Astrocyte of the hippocampus (primary cell): ENCODE measurements at regions not wholly inside any gene's neighbourhood (a gene's known extent, or its start where the extent isn't known, plus 50 kb on each side); places are given as distances from the start of the nearest gene placed in this dataset.
A peak's percentile ranks its signal among the peaks of the same experiment; 100 is the strongest.

Experiments
- DNase-seq: peaks from one replicate; pipeline ENCODE4 v3.0.0; 2011; ENCODE audit warnings: low read depth, low spot score

- DNase-seq, result no peak
Observed at GRCh38 chr1:103348136-103348535, 177.4 kb upstream of the RNPC3 start.

- DNase-seq, result no peak
Observed at GRCh38 chr1:103344930-103345329, 180.6 kb upstream of the RNPC3 start.

DNA sequence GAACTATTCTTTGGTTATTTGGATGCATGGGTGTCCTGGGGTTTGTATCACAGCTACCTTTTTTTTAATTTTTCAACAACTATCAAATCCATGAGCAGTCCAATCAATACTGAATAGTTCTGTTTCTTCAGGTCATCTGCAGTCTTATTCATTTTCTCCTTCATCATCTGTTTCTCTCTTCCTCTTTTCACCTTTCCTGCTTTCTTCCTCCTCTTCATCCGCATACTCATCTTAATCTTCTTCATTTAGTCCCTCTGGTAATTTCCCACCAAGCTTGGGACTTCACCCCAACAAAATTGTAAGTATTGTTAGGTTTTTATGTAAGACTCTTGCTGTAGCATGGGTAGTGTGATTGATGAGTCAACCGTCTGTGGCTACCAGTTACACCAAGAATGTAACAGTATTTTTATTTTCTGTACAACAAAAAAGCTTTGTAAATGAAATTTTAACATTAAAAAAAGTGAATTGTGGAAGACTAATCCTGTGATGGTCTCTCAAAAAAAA lies 184.1 kb upstream of the RNPC3 start:
- DNase-seq, result peak; percentile 16

DNA sequence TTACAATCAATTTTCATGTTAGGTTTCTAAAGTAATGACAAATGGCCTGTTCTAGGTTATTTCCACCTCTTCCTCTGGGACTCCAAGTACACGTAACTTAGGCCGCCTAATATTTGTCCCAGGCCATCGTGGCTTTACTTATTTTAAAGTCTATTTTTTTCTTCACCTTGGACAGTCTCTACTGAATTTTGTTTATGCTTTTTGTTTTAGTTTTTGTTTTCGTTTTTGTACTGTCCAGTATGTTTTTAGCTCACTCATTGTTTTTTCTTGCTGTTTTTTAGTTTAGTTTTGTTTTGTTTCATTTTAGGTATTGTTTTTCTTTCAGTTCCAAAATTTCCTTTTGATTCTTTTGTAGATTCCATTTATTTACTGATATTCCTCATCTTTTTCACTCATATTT lies 187.7 kb upstream of the RNPC3 start:
- no peak for DNase-seq

- no peak for DNase-seq
Observed at GRCh38 chr1:103336408-103336807, 189.1 kb upstream of the RNPC3 start.

DNA sequence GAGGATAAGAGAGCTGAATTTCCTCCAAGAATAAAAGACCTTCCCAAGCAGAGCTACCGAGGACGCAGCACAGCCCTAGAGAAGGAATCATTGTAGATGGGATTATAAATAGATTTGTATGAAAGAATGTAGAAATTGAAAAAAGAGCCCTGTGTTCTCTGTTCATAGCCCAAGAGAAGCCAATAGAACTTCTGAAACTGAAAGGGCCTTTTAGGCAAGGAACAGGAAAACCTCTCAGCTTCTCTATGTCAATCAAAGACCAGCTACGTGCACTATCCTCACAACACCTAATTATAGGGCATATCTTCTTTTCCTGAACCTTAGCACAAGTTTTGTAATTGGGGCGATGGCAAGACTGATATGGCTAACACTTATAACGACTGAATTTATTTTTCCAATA lies 192.4 kb upstream of the RNPC3 start:
- DNase-seq, result no peak

DNA sequence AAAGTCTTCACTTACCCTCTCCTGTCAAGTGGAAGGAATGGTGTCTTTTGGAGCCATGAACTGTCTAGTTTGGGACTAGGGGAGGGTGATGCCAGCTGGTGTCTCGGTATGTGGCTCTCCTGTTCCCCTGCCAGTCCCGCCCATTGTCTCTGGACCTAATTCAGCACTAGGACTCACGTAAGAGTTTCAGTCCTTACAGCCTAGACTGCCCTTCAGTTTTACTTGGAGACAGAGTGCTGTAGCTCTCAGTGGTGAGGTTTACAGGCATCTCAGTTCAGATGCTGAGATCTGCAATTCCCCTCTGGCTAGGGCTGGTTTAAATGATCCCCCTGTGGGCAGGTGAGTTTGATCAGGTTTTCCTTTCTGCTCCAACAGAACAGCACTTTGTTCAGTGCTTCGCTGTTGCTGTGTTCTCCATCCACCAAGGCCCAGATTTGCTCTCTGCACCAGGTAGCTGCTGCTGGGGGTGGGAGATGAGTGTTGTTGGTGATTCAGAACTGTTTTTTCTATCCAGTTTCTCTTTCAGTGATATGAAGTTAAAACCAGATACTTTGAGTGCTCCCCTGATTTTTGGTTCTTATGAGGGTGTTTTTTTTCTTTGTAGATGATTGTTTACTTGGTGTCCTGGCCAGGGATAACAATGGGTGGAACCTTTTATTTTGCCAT lies 198.3 kb upstream of the RNPC3 start:
- no peak for DNase-seq

DNA sequence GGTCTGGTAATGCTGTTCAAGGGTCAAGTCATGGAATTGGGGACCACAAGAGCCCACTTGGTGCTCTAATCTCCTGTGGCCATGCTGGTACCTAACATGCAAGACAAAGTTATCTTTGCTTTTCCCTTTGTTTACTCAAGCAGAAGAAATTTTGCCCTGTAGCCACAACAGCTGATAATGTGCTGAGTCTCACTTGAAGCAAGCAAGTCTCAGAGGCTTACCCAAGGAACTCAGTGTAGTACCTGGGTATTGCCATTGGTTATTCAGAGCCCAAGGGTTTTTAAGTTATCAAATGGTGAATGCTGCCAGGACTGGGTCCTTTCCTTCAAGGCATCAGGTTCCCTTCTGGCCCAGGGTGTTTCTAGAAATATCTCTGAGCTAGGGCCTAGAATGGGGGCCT lies 198.9 kb upstream of the RNPC3 start:
- DNase-seq, result peak; percentile 26

- no peak for DNase-seq
Observed at GRCh38 chr1:103309786-103310185, 201.5 kb upstream of the COL11A1 start.

DNA sequence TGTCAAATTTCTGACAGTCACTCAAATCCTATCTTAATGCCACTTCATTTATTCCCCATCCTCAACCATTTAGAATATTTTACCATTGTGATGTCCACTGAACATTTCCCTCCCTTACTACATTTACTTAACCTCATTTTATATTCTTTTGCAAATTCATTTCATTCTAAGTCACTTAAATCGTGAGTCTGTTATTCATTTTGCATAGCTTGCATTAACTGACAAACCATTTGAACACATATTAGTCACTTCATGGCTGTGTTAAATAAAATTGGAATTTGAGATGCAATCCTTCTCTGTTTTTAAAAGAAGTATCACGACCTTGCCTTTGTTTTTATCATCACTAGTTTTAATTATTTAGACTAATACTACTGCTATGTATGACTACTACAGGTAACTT lies 199.4 kb upstream of the COL11A1 start:
- no peak for DNase-seq

GRCh38 chr1:103283841-103284669 lies 175.7 kb upstream of the COL11A1 start:
- peak; percentile 56 for DNase-seq

- DNase-seq, result no peak
Observed at GRCh38 chr1:103283371-103283770, 175.0 kb upstream of the COL11A1 start.

DNA sequence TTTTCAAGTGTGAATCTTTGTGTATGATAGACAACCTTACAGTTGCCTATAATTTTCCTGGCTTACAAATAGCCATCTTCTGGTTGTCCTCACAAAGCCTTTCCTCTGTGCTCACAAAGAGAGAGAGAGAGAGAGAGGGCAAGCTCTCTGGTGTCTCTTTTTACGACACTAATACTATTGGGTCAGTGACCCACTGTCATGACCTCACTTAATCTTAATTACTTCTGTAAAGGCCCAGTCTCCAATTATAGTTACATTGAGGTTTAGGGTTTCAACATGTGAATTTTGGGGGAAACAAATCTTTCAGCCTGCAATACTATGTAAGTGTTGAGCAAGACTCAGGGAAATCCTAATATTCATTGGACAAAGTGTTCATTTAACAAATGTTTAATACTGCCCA lies 167.4 kb upstream of the COL11A1 start:
- no peak for DNase-seq

GRCh38 chr1:103274886-103275285 lies 166.6 kb upstream of the COL11A1 start:
- DNase-seq, result no peak

- DNase-seq, result no peak
Observed at GRCh38 chr1:103273106-103273505, 164.8 kb upstream of the COL11A1 start.

GRCh38 chr1:103271471-103271870 lies 163.1 kb upstream of the COL11A1 start:
- DNase-seq, result peak; percentile 76

DNA sequence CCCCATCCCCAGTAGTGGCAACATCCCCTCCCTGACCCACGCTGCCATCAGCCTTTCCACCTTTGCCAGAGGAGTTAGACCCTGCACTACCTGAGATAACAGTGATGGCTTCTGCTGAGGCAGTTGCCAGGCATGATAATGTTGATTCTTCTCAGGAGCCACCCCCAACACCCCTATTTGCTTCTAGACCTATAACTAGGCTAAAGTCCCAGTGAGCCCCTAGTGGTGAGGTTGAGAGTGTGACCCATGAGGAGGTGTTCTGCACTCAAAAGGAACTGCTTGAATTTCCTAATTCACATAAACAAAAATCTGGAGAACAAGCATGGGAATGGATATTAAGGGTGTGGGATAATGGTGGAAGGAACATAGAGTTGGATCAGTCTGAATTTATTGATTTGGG lies 159.6 kb upstream of the COL11A1 start:
- DNase-seq, result no peak

- DNase-seq, result no peak
Observed at GRCh38 chr1:103267266-103267665, 158.9 kb upstream of the COL11A1 start.

GRCh38 chr1:103266036-103266435 lies 157.7 kb upstream of the COL11A1 start:
- DNase-seq, result peak; percentile 60

DNA sequence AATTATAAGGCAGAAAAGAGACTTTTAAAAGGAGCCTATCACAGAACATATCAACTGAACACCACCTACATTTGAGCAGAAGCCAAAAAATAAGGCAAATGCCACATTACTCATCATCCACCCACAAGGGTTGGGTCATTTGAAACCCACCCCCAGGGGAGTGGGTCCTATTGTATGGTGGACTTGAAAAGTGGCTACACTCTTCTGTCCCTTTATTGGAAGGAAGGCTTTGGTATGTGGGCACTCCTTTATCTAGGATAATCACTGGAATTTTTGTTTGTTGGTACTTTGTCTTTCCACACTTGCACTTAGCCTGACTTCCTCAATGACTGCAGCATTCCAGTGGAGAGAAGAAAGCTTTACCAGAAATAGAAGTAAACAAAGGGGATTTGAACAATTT lies 157.2 kb upstream of the COL11A1 start:
- DNase-seq, result peak; percentile 84

GRCh38 chr1:103259982-103260381 lies 151.7 kb upstream of the COL11A1 start:
- no peak for DNase-seq

DNA sequence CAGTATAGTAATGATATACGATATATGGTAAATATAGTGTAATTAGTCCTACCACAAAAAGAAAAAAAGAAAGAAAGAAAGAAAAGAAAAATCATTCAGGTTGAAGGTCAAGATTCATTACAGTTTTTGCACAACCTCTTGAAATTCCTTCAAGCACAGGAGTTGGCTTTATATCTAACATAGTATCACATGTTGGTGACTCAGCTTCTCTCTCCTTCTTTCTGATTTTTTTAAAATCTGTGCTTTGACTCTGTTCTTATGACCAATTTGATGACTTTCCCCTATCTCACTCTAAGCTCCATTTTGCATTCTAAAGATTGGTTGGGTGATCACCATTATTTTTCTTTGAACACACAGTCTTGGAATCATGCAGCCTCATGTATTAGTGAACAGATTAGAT lies 148.2 kb upstream of the COL11A1 start:
- peak; percentile 33 for DNase-seq

DNA sequence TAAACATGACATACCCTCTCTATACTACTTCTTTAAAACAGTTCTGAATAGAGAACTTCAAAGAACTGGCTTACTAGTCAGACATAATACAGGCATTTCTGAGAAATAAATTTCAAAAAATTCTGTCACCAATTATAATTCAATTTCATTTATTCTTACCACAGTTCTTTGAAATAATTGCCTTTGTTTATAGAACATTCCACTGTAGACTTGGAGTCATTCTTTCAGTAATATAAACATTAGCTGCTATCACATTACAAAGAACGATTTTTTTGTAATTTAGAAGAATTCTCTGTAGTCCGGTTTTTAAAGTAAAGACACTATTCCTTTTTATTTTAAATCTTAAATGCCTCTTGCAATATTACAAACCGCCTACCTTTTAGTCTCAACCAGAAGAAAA lies 146.4 kb upstream of the COL11A1 start:
- DNase-seq, result no peak
